ENCODE measurements at regions not wholly inside any gene's neighbourhood (a gene's known extent, or its start where the extent isn't known, plus 50 kb on each side); places are given as distances from the start of the nearest gene placed in this dataset.

DNA sequence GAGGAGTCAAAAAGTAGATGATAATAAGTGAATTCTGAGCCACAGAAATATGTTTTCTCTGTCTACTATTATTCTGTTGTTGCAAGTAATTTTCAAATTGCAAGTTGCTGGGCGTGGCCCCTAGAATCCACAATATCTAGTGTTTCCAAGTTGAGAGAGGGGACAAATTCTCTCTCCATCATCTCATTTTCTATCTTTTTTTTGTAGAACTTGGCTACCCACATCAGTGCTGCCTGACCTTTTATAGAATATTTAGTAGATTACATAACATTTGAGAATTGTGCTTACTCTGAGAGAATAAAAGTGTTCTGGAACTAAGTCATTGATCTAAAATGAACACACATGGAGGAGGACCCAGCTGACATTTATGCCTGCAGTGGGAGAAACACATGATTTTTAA, 110.9 kb upstream of the CSNK1A1L start:
- TF ChIP-seq, protein P1, sequence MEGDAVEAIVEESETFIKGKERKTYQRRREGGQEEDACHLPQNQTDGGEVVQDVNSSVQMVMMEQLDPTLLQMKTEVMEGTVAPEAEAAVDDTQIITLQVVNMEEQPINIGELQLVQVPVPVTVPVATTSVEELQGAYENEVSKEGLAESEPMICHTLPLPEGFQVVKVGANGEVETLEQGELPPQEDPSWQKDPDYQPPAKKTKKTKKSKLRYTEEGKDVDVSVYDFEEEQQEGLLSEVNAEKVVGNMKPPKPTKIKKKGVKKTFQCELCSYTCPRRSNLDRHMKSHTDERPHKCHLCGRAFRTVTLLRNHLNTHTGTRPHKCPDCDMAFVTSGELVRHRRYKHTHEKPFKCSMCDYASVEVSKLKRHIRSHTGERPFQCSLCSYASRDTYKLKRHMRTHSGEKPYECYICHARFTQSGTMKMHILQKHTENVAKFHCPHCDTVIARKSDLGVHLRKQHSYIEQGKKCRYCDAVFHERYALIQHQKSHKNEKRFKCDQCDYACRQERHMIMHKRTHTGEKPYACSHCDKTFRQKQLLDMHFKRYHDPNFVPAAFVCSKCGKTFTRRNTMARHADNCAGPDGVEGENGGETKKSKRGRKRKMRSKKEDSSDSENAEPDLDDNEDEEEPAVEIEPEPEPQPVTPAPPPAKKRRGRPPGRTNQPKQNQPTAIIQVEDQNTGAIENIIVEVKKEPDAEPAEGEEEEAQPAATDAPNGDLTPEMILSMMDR (IDR thresholded peaks at IDR 0.05; ENCODE audit: extremely low read depth, insufficient read depth, missing control alignments), result no peak
- in situ Hi-C loops (cut with MboI; ENCODE audit: low pct_unique_long_range_greater_than_20kb, low sequenced_read_pairs, unreplicated experiment), result no loop called here
- DNase-seq (ENCODE audit: low spot score), result no peak

DNA sequence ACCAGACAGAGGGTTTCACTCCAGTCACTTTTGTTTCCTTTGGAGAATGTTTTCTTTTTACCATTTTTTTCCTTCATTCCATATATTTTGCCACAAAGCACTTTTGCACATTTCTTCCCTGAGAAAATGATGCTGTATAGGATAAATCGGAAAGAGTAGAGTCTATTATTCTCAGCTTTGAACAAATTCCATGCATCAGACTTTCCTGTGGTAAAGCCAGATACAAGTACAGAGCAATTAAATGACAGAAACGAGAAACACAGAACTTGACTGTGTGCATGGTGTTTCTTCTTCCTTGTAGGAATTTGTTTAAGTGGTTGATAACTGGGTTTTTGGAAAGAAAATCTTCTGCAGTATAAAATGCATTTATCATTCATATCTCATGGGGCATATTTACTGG, 107.4 kb upstream of the CSNK1A1L start:
- in situ Hi-C loops (cut with MboI; ENCODE audit: low pct_unique_long_range_greater_than_20kb, low sequenced_read_pairs, unreplicated experiment), result no loop called here
- no peak for DNase-seq (ENCODE audit: low spot score)
- TF ChIP-seq, protein P1 (IDR thresholded peaks at IDR 0.05; ENCODE audit: extremely low read depth, insufficient read depth, missing control alignments), result no peak

DNA sequence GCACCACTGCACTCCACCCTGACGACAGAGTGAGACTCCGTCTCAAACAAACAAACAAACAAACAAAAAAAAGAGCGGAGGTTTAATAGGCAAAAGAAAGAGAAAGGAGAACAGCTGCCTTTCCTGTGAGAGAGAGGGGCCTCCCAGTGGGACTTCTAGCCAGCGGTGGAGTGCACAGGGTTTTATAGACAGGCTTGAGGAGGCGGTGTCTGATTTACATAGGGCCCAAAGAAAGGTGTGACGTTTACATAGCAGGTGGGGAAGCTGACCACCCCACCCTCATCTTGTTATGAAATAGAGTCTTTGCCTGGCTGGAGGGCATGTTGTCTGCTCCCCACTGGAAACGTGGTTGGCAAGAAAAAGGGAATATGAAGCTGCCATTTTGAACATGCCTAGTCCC, 106.0 kb upstream of the CSNK1A1L start:
- TF ChIP-seq, protein P1 (IDR thresholded peaks at IDR 0.05; ENCODE audit: extremely low read depth, insufficient read depth, missing control alignments), result no peak
- in situ Hi-C loops (cut with MboI; ENCODE audit: low pct_unique_long_range_greater_than_20kb, low sequenced_read_pairs, unreplicated experiment), result no loop called here
- no peak for DNase-seq (ENCODE audit: low spot score)

DNA sequence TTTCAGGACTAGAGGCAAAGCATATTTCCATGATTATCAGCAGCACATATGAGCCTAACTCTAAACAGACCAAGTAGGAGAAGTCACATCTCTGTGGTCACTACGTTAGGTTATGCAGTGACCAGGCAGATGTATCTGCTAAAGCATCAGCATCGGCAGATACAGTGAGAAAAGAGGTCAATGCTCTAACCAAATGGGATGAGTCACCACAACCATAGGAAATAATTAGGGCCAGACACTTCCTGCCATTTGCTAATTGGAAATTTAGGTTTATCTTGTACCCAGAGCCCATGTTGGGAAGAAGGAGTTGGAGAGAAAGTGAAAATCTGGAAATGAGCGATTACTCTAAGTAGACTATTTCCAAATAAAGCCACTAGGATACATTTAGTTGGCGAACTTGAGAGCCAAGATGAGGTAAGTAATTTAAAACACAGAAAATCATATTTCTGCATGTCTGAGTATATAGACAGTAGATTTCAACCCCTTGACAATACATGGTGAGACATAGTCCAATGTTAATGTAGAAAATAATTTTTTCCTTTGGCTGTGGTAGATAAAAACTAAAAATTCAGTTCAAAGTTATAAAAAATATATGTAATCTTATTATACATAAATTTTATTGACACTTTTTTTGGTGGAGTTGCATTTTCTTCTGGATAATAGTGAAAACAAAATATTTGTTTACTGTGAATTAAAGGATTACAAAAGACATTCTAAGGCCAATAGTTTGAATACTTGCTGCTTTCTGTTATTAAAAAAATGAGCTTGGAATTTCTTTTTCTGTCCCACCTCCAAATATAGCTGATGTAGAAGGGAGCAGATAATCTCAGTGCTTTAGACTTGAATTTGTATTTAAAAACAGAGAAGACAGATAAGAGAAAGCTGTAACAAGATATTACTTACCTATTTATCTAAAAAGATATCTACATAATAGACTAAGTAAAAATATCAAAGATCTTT, 104.4 kb upstream of the CSNK1A1L start:
- DNase-seq (ENCODE audit: low spot score), result no peak
- TF ChIP-seq, protein P1 (IDR thresholded peaks at IDR 0.05; ENCODE audit: extremely low read depth, insufficient read depth, missing control alignments), result no peak
- in situ Hi-C loops (cut with MboI; ENCODE audit: low pct_unique_long_range_greater_than_20kb, low sequenced_read_pairs, unreplicated experiment), result no loop called here

DNA sequence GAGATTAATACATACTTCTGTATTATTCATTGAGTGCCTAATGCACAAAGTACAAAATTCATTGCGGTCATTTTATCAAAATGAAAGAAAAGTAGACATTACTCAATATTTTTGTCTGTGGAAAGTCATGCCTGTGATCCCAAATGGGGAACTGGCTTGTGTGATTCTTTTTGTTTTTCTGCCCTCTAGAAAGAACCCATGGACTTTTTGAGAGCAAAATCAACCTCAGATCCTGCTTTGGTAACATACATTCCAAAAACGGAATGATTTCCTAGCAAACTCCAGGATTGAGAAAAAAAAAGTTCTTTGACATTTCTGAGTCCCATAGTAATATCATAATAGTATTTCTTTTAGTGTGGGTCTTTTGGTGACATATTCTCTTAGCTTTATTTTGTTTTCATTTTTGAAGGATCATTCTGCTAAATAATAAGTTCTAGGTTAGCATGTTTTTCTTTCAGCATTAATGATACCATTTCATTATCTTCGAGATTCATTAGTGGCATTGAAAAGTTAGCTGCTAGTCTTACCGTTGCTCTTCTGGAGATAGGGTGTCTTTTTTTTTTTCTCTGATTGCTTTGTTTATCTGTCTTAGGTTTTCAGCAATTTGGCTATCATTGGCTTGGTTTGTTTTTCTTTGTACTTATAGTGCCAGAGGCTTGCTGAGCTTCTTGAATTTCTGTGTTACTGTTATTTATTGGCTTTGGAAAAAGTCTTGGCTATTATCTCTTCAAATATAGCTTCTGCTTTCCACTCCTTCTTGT, 102.4 kb upstream of the CSNK1A1L start:
- TF ChIP-seq, protein P1 (IDR thresholded peaks at IDR 0.05; ENCODE audit: extremely low read depth, insufficient read depth, missing control alignments), result no peak
- in situ Hi-C loops (cut with MboI; ENCODE audit: low pct_unique_long_range_greater_than_20kb, low sequenced_read_pairs, unreplicated experiment), result no loop called here

DNA sequence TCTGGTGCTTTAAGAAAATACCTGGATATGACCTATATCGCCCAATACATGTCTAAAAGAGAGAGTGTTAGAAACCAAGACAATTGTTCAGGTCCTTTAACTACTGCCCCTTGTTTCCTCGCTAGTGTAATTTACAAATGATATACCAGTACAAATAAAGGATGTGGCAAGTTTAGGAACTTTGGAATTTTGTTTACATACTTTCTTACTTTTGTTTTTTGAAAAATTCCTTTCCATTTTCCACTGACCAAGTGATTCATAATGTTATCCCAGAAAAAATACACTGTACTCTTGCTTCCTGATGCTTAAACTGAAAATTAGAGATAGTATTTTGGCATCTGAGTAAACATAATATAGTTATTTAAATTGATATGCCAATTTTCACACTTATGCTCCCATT, 96.8 kb upstream of the CSNK1A1L start:
- in situ Hi-C loops (cut with MboI; ENCODE audit: low pct_unique_long_range_greater_than_20kb, low sequenced_read_pairs, unreplicated experiment), result no loop called here
- DNase-seq (ENCODE audit: low spot score), result no peak
- TF ChIP-seq, protein P1 (IDR thresholded peaks at IDR 0.05; ENCODE audit: extremely low read depth, insufficient read depth, missing control alignments), result no peak

More for the DNA sequence above, 102.4 kb upstream of the CSNK1A1L start:
- DNase-seq (ENCODE audit: low spot score), result no peak
